ENCODE measurements at regions not wholly inside any gene's neighbourhood (a gene's known extent, or its start where the extent isn't known, plus 50 kb on each side); places are given as distances from the start of the nearest gene placed in this dataset.
"Not testable (repeated sequence)": the region's sequence is repeated elsewhere in the genome, so short reads cannot be mapped to it uniquely, and the experiment has no call there.

DNA sequence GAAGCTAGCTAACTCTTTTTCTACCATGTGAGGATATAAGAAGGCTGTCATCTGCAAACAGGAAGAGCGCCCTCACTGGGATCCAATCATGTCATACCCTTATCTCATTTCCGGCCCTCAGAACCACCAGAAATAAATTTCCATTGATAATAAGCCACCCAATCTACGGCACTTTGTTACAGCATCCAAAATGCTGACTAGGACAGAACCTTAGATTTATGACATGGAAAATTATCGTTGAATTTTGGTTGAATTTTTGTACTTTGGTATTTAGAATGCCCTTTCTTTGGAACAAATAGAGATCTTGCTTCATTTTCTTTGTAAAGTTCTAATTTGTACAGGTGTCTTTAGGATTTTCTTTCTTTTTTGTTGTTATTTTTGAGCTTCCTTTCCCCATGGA is 53.3 kb upstream of the CYLC2 start:
- DNase-seq (ENCODE audit: low spot score) = no peak

DNA sequence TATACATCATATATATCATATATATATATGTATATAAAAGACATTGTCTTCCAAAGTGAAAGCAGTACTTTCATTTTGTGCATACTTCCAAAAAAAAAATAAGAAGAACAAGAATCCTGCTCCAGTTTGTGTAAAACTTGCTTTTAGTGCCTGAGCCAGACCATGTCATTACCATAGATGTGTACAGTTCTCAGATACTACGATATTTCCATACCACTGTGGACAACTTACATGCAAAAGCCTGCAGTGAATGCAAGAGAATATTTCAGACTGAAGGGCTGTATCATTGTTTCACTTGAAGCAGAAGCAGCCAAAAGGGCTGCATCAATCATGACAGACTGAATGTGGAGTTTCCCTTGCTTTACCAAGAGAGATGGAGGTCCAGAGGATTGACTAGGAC is 72.6 kb upstream of the CYLC2 start:
- no peak for DNase-seq (ENCODE audit: low spot score)

DNA sequence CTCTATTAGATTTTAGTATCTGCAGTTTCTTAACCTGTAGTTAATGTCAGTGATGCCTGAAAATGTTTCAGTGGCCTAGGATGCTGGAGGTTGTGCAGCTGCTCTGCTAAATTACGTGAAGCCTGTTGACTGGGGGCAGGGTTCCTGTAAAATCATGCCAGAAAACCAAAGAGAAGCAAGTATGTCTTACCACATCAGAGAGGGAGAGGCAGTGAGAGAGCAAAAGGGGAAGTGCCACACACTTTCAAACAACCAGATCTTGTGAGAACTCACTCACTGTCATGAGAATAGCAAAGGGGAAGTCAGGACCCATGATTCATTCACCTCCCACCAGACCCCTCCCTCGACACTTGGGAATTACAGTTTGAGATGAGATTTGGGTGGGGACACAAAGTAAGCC is 83.9 kb upstream of the CYLC2 start:
- no peak for DNase-seq (ENCODE audit: low spot score)

DNA sequence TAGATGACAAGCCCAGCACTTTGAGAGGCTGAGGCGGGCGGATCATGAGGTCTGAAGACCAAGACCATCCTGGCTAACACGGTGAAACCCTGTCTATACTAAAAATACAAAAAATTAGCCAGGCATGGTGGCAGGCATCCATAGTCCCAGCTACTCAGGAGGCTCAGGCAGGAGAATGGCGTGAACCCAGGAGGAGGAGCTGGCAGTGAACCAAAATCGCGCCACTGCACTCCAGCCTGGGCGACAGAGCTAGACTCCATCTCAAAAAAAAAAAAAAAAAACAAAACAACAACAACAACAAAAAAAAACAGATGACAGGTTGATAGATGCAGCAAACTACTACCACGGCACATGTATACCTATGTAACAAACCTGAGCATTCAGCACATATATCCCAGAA is 89.3 kb upstream of the CYLC2 start:
- not testable (repeated sequence) for DNase-seq (ENCODE audit: low spot score)

DNA sequence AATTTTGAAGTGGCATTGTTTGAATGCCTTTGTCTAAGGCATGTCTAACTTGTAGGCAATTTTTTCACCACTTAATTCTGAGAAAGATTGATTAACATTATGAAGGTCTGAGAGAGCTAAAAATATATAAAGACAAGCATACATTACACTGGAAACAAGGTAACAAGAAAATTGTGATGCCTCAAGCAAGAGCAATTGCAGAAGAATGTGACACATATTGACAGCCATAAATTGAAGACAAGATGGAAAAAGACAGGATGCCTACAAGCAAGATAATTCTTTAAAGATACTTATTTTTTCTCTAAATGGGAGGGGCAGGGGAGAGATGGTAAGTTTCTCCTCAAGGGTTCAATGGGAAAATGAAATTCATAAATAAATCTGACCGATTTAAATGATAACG is 103.1 kb upstream of the CYLC2 start:
- no peak for DNase-seq (ENCODE audit: low spot score)

DNA sequence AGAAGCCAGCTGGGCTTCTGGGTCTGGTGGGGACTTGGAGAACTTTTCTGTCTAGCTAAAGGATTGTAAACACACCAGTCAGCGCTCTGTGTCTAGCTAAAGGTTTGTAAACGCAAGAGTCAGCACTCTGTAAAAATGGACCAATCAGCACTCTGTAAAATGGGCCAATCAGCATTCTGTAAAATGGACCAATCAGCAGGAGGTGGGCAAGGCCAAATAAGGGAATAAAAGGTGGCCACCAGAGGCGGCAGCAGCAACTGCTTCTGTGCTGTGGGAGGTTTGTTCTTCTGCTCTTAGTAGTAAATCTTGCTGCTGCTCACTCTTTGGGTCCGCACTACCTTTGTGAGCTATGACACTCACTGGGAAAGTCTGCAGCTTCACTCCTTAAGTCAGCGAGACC is 106.4 kb upstream of the CYLC2 start:
- DNase-seq (ENCODE audit: low spot score) = not testable (repeated sequence)

DNA sequence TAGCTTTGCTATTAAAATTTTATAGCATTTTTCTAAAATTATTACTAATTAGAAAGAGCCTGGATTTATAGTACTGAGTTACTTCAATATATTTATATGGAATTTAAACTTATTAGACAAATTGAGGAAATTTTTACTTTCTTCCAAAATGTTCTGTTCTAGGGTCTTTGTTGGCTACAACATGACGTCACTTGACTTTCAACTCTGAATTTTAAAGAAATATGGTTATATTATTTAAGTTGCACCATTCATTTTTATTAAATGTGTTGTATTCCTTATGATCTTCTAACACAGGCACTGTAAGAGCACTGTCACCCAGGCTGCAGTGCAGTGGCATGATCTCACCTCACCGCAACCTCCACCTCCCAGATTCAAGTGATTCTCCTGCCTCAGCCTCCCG is 119.4 kb upstream of the CYLC2 start:
- DNase-seq (ENCODE audit: low spot score) = no peak

DNA sequence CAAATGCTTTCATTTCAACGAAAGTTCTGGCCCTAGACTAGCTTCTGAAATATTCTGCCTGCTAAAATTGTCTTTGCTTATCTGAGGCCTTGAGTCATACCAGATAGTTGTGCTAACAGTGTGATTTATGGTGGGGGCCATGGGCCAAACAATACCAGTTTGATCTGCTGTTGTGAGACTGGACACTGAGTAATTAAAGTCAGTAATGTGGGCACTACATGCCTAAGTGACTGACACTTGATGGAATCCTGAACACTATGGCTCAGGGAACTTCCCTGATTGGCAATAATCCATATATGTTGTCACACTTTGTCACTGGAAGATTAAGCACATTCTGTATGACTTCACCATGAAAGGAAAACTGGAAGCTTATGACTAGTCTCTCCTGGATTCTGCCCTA is 127.6 kb upstream of the CYLC2 start:
- DNase-seq (ENCODE audit: low spot score) = no peak

DNA sequence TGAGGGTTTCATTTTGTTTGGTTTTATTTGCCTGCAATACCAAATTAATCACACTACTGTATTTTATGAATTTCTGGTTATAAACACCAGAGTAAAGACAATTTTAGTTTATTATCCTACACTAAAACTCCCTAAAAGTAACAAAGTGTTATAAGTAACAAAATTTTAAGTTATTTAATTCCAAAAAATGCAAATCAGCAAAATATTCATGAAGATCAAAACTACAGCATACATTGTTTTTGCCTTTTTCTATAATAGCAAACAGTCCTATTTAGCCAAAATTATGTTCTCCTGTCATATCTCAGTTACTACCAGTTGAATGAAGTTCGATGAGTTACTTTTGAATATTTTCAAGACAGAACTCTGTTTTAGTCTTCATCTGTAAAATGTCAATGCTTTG is 132.7 kb upstream of the CYLC2 start:
- DNase-seq (ENCODE audit: low spot score) = no peak

DNA sequence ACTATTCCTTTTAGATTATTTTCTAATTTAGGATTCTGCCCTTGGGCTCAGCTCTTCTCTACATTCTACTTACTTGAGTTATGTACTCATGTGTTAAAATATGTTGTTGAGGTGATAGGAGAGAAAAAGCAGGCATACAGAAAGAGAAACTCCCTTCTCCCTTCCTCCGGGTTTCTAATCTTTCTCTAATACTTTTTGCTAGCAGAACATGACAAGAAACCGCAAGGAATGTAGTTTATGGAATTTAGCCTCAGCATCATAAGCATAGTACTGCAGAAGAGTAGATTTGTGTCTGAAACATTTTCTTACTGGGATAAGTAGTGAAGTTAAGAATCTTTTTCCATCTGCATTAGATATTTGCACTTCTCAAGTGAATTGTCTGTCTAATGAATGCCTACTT is 139.5 kb upstream of the CYLC2 start:
- DNase-seq (ENCODE audit: low spot score) = no peak

DNA sequence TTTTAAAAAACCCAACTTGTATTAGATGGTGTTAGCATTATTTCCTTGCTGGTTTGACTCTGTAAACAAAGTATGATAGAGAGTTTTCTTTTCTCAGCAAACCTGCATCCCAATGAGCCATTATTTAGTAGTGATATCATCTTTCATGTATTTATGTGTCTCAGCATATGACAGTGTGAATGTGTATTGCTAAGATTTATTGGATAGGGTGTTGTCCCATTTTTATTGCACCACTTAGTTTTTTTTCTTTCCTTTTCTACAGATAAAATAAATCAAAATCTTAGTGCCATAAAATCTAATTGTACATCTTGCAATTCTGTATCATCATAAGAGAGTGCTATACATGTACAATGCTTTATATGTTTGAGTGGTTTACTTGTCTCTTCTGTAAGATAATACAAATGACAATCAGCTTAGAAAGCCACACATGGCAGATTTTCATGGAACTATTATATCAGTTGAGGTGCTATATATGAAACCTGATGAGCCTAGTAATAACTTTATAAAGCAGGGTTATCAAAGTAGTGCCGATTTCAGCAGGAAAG is 149.2 kb upstream of the CYLC2 start:
- DNase-seq (ENCODE audit: low spot score) = no peak

DNA sequence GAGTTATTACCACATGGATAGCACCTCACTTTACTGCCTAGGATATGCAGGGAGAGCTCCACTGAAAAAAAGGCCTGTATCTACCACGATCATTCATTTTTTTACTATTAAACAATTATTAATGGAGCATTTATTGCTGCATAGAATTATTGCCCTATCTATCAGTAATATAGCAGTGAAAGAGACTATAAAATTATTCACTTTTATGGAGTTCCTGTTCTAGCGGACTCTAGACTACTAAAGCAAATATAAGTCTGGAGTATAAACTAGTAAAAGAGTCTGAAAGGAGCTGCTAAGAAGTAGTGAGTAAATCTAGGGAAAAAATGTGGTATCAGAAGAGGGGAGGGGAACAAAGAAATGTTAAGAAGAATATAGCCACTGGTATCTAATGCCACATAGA is 150.4 kb upstream of the CYLC2 start:
- no peak for DNase-seq (ENCODE audit: low spot score)

DNA sequence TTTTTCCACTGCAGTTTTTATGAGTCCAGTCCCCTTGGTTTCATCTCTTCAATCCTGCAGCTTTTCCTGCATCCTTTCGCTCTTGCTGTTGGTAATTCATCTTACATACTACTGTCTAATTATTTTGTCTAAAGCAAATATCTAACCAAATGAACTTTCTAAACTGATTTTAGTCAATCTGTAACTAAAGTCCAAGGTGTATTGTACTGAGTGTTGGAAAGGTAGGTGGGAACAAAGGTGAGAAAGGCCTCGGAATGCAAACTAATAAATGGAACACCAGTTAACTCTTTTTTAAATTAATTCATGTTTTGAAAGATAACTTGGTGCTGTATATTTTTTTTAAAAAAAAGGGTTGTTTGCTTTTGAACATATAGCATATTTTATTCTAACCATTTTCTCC is 152.7 kb upstream of the CYLC2 start:
- no peak for DNase-seq (ENCODE audit: low spot score)

DNA sequence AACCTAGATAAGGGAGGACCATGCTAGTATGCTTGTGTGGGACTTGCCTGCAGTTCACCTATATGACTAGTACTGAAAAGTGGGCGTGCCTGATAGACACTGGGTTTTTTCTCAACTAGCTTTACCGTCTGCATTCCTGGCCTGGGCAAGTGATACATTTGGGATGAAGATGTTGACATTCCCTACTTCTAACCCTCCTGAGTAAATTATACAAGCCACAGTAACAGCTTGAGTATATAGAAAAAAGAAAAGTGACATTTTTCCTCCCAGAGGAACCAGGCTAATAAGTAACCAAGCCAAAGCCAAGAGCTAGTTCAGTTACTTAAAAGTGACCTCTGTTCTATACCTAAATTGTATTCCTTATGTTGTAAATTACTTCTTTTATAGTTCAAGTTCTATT is 153.8 kb upstream of the CYLC2 start:
- DNase-seq (ENCODE audit: low spot score) = no peak

DNA sequence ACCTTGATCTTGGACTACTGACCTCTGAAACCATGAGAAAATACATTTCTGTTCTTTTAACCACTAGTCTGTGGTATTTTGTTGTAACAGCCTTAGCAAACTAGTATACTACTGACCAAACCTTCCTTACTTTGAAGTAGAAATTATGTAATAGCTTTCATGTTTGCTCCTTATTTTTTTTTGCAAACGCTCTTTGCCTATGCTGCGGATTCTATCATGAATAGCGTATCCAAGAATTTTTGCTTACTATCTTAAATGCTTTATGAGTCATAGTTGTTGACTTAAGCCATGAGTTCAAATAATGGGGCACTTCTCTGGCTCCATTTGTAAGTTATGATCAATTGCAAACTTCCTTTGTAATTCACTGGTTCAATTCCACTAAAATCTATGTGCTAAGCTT is 154.8 kb upstream of the CYLC2 start:
- no peak for DNase-seq (ENCODE audit: low spot score)

DNA sequence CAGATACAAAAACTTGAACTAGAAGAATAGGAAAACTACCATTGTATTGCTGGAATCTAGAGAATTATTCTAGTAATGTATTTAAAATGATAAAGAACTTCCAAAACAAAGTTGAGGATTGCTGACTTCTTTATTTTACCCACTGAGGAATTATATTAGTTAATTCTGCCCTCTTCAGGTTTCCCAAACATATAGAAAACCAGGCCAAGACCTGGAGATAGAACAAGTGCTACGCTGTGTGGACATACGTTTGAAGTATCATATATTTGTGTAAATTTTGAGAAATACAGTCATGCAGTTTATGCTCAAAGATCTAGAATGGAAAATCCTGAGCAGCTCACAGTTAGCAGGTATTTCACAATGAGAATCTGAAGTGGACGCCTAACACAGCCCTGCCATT is 162.3 kb upstream of the CYLC2 start:
- DNase-seq (ENCODE audit: low spot score) = no peak

DNA sequence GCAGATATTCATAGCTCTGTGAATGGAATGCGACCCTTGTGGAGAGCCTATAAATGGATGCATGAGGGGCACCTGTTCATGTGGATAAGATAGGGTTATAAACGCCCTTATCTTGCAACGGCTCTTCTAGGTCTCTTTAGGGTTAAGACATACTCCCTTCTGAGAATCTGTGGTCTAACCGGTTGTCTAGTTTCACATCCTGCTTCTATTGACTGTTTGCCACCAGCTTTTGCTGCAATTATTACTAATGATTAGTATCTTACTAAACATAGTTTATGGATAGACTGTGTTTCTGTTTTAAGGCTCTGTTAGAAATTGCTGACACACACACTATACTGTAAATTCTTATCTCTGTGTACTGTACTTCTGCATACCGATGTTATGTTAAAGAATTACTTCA is 198.9 kb upstream of the CYLC2 start:
- no peak for DNase-seq (ENCODE audit: low spot score)

DNA sequence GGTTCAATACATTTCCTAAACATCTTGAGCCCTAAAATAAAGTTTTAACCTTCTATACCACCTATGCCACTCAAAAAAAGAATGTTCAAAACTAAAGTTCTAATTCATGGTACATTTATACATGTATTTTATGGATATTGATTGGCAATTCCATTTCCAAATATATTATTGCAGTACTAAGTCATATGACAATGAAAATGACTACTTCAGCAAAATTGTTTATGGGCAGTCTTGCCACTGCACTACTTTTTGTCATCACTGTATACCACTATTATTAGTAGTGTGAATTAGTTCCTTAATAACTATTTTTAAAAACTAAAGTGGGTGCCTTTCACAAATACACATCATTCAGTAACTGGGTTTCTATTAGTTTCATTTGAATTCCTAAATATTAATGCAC is 199.6 kb upstream of the CYLC2 start:
- DNase-seq (ENCODE audit: low spot score) = no peak

DNA sequence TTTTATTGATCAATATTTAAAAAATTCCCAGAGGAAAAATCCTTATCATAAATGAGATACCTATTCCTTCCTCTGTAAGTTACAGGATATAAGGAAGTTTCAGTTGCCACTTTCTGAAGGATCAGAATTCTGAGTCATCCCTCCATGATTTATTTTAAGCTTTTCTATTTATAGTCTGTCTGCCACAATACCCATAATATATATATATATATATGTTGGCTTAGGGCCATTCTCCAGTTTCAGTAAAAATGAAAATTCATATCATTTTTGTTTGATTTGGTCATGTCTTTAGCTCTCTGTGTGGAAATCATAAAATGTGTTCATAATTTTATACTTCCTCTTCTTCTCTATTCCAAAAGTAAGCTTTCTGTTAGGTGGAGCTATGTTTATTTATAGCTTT is 215.8 kb upstream of the CYLC2 start:
- no peak for DNase-seq (ENCODE audit: low spot score)

DNA sequence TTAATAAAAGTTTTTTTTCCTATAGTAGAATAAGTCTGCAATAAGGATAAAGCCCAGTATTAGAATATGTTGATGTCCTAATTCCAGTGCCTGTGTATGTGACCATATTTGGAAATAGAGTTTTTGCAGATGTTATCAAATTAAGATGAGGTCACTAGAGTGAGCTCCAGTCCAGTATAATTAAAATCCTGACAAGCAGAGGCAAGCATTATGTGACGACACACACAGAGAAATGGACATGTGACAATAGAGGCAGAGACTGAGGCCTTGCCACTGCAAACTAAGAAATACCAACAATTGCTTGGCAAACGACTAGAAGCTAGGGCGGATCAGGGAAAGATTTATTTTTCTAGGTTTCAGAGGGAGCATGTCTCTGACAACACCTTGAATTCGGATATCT is 216.4 kb upstream of the CYLC2 start:
- no peak for DNase-seq (ENCODE audit: low spot score)

DNA sequence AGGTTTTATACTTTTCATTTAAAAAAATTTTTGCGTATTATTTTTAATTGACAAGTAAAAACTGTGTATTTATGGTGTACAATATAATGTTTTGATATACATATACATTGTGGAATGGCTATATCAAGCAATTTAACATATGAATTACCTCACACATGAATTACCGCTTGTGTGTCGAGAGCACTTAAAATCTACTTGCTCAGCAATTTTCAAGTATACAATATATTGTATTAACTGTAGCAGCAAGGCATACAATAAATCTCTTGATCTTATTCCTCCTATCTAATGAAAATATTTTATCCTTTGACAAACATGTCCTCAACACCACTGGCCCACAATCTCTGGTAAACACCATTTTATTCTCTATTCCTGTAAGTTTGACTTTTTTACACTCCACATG is 224.4 kb upstream of the CYLC2 start:
- no peak for DNase-seq (ENCODE audit: low spot score)

DNA sequence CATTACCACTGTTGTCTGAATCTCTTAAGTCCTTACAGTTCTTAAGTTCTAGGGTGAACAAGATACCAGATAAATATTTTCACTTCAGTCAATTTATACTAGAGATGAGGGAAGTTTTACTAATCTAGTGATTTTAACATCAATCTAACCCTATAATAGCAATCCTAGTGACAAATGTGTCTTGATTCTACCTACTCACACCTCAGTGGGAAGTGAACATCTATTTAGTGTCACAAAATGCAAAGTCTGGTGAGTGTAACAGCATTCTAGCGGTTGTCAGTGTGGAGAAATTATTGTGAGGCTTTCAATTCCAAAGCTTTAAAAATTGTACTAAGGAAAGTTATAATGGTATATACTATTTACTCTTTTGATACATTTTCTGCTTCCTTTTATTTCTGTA is 225.8 kb upstream of the CYLC2 start:
- no peak for DNase-seq (ENCODE audit: low spot score)

DNA sequence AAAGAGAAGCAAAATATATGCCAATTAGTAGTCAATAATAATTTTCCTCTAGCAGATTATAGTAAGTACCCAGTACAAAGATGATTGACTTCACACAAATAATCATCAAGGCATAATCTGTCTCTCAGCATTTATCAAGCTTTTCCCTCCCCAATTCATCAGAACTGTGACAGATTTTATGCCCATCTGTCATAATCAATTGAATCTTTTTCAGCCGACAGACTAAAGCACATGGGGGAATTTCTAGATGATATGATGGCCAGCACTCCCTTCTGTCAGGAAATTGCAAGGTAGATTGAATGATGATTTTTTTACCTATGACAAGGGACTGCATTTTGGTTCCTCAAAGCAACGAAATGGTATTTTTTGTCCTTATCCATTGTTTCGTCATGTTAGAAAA is 227.1 kb upstream of the CYLC2 start:
- no peak for DNase-seq (ENCODE audit: low spot score)

DNA sequence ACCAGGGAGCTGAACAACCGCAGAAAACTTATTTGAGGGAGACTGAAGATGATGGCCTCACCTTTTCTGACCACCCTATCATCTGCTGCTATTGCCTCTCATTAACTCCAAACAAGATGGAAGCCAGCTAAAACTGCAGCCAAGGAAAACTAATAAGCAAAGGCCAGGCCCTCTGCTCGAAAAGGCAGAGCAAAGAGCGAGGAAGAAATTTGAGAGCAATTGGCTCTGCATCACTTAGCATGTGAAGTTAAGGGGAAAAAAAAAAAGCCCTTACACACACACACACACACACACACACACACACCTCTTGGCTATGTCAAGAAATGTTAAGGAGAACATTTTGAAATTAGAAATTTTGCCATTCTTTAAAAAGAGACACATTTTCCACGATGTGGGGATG is 228.1 kb upstream of the CYLC2 start:
- DNase-seq (ENCODE audit: low spot score) = no peak

DNA sequence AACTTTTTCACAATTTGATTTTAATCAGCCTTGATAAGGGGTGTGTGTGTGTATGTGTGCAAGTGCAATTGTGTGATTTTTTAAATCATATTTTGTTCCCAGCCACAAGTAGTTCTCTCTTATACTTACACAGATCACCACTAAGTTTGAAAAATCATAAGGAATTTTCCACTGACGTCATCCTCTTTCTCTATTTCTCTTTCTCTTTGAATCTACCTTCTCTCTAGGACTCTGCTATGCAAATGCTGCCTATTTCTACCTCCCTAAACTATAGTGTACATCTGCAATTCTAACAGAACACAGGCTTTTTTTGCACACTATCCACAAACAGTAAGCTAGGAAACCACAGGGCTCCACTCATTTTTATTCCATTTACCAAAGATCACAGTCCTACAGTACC is 254.6 kb upstream of the CYLC2 start:
- no peak for DNase-seq (ENCODE audit: low spot score)
